Hematopoietic multipotent progenitor cell treated with erythropoietin and hydrocortisone succinate and interleukin-3 and kit ligand, for 4 days (in vitro differentiated cells): ENCODE measurements at regions not wholly inside any gene's neighbourhood (a gene's known extent, or its start where the extent isn't known, plus 50 kb on each side); places are given as distances from the start of the nearest gene placed in this dataset.
"Not testable (repeated sequence)": the region's sequence is repeated elsewhere in the genome, so short reads cannot be mapped to it uniquely, and the experiment has no call there.

Experiments
- DNase-seq: peaks from one replicate; pipeline ENCODE4 v3.0.0-alpha.2; 2015

DNA sequence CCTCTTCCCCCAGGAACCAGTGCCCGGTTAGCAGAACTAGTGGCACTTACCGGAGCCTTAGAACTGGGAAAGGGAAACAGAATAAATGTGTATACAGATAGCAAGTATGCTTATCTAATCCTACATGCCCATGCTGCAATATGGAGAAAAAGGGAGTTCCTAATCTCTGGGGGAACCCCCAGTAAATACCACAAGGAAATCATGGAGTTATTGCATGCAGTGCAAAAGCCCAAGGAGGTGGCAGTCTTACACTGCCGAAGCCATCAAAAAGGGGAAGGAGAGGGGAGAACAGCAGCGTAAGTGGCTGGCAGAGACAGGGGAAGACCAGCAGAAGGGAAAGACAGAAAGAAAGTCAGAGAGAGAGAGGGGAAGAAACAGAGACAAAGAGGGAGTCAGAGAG is 556.7 kb upstream of the SPRY2 start:
- DNase-seq = peak; percentile 60

- no peak for DNase-seq
Measured at GRCh38 chr13:80894917-80895316, 554.0 kb upstream of the SPRY2 start.

GRCh38 chr13:80889829-80890228 is 548.9 kb upstream of the SPRY2 start:
- no peak for DNase-seq

DNA sequence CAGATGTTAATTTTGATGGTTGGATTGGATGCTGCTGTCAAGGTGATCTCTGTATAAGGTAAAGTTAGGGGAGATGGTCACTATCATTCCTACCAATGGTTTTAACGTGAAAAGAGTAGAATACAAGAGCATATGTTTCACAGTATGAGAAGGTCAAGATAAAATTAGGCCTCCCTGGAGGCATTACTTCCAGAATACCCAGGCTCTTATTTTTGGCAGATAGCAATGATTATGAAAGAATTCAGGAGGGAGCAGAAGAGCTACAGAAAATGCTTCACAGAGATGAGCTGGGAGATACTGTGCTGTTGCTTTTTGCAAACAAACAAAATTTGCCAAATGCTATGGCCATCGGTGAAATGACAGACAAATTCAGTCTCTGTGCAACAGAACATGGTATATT is 547.5 kb upstream of the SPRY2 start:
- DNase-seq = no peak

DNA sequence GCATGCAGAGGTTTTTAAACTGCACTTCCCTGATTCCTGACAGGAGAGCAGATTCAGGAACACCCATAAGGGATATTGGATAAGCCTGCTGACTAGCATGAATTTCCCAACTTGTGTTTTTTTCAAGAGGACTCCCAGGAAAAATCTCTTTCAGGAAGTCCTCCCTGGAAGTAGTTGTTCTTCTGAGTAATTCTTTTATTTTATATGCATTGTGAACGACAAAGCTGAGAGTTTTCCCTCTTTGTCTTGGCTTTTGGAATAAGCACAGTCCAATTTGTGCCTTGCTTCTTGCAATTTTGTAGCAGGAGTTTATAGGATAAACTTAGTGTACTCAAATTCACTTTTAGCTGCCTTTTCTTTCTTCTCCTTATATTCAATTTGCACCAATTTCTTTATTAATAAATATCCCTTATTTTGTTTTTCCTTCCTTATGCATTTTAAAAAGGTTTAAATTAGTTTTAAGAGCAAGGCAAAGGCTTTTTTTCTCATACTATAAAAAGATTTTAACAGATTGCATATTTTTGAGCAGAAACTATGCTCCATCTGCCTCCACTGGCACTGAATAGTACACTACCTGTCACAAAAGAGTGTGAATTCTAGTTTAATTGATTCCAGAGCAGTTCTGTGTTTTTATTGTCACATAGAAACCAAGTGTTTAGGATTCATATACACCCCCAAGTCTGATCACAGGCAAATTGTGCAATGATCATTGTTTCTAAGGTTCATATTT is 543.3 kb upstream of the SPRY2 start:
- no peak for DNase-seq

GRCh38 chr13:80883545-80883944 is 542.6 kb upstream of the SPRY2 start:
- DNase-seq = no peak

GRCh38 chr13:80881942-80882445 is 541.1 kb upstream of the SPRY2 start:
- DNase-seq = no peak

GRCh38 chr13:80881495-80881894 is 540.6 kb upstream of the SPRY2 start:
- no peak for DNase-seq

DNA sequence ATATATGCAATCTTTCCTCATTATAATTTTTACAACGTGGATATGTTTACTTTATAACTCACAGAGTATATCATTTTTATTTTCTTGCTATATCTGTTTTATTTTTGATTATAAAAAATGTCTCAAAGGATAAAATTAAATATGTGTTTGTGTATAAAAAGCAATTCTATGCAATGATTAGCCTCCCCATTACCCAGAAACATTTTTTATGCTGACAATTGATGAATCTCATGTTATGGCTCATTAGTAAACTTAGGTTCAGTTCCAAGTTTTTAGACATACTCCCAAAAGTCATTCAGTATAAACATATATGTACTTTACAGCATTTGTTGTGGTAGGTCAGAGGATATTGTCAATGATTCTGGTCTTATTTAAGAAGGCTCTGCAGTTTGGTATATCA is 540.1 kb upstream of the SPRY2 start:
- DNase-seq = no peak

DNA sequence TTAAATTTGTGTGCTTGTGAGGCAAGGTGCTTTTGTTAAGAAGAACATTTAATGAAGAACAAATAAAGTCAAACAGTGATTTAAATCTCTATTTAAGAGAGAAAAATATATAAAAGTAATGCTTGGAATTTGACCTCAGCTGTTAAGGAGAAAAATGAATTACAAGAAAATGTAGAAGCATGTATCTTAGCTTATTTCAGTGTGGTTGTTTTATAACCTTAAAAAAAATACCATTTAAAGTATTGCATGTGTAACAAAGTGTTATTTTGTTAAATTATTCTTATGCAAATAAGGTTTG is 537.0 kb upstream of the SPRY2 start:
- DNase-seq = no peak

- no peak for DNase-seq
Measured at GRCh38 chr13:80877209-80877943, 536.5 kb upstream of the SPRY2 start.

DNA sequence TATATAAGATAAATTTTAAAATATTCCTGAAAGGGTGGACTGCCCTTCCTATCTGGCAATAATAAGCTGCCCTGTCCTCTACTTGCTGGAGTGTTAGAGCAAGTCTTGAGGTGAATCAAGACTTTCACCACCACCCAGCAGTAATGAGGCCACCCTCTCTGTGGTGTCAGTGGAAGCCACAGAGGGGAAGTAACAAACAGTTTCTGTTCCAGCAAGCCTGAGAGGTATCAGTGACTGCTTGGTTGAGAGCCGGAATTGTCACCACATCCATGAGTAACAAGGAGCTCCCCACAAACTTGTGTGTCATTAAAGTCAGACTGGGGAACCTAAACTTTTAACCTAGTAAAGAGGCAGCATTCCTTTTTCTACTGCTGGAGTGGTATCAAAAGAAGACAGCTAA is 532.7 kb upstream of the SPRY2 start:
- DNase-seq = peak; percentile 81

DNA sequence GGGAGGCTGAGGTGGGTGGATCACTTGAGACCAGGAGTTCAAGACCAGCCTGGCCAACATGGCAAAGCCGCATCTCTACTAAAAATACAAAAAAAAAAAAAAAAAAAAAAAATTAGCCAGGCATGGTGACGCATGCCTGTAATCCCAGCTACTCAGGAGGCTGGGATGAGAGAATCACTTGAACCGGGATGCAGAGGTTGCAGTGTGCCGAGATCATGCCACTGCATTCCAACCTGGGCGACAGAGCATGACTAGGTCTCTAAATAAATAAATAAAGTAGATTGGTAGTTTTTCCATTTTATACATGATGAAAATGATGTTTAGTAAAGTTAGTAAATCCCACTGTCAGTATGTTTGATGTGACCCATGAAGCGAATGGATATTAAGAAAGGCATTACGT is 531.0 kb upstream of the SPRY2 start:
- not testable (repeated sequence) for DNase-seq

DNA sequence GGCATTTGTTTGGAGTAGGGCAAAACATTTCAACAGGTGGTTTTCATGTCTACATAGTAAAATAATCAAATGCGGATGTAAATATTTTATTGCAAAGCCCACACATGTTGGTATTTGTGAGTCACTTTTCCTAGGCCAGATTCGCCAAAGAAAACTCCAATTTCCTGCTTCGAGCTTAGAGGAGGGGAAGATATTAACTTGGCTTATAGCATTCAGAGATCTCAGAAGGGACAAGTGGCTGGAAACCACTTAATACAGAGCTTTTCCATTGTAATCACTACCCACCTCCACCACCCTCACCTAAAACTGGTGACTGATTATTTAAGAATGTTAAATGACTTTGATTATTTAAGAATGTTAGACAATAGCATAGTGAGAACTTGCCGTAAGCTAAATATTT is 530.6 kb upstream of the SPRY2 start:
- no peak for DNase-seq

DNA sequence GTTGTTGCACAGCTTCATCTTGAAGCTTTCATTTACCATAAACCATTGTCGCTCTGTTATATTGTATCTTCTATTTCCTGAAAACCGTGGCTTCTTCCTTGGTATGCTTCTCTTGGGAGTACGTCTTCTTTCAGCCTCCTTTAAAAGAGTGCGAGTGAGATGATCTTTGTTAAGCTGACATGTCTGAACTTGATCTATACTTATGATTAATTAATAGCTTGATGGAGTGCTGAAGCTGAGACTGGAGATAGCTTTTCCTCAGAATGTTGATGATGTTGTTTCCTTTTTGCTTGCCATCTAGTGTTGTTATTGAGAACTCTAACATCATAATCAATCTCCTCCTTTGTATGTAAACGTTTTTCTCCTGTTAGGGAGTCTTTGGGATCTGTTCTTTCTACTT is 529.3 kb upstream of the SPRY2 start:
- no peak for DNase-seq

GRCh38 chr13:80866921-80867320 is 526.0 kb upstream of the SPRY2 start:
- DNase-seq = no peak

DNA sequence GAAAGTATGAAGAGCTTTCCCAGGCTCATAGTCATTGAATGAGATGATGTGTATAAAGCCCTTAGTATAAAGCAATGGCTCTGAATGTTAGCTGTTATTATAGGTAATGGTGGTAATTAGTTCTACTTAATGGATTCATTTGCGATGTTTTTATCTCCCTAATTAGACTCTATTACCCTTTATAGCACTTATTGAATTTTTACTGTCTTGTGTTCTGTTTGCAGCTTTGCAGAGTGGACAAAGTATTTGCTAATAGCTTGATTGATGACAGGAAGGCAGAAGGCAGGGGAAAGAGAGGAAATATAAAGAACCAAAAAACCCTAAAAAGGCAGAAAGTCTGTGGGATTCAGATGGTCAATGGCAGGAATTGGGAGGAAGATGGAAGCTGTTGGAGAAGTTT is 524.4 kb upstream of the SPRY2 start:
- no peak for DNase-seq

DNA sequence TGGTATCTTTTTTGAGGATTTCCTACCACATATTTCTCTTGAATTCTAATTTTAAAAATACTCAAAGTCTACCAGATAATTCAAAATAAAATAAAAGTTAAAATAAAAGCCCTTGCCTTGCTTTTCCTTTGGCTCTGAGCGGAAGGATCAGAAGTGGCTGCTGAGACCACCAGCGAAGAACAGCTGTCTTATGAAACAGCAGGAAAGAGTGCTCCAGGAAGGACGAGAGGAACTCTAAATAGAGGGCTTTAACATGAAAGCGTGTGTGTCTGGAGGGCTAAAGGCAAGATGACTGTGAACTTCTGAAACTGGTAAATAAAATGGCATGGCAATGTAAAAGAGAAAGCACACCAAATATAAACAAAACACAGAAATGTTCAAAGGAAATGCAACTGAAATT is 521.5 kb upstream of the SPRY2 start:
- no peak for DNase-seq

DNA sequence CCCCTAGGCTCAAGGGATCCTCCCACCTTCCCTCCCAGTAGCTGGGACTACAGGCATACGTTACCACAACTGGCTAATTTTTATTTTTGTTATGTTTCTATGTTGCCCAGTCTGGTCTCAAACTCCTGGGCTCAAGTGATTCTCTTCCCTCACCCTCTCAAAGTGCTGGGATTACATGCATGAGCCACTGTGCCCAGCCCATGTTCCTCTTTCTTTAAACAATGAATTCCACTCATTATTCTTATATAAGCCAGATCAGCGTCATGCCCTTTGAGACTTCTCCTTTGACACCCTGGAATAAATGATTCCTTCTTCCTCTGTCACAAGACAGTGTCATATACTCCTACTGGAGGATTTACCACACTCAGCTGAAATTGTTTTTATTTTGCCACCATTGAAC is 519.9 kb upstream of the SPRY2 start:
- no peak for DNase-seq

GRCh38 chr13:80858131-80858530 is 517.2 kb upstream of the SPRY2 start:
- no peak for DNase-seq

DNA sequence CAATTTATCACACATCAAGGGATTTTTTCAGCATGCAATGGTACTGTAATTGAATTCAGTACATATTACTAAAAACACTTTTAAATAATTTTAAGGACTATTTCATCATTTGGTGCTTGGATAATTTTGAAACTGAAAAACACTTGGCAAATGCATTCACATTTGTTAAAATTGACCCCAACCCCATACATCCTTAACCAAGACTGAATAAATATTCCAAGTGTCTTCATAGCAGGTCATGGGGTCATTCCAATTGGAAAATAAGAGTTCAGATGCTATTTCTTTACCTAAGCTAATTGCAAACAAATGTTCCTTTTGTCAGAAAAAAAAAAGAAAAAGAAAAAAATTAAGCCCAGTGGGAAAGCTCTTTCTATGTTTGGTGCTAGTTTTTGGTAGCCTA is 516.4 kb upstream of the SPRY2 start:
- no peak for DNase-seq

DNA sequence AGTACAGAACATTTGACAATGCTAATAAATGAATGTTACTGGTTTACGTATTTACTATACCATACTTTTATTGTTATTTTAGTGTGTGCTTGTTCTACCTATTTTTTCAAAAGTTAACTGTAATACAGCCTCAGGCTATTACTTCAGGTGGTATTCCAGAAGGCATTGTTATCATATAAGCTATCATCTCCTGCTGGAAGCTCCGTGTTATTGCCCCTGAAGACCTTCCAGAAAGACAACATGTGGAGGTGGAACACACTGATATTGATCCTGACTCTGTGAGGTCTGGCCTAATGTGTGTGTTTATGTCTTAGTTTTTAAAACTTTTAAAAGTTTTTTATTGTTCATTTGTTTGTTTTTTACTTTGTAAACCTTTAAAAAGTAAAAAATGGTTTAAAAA is 509.8 kb upstream of the SPRY2 start:
- no peak for DNase-seq

DNA sequence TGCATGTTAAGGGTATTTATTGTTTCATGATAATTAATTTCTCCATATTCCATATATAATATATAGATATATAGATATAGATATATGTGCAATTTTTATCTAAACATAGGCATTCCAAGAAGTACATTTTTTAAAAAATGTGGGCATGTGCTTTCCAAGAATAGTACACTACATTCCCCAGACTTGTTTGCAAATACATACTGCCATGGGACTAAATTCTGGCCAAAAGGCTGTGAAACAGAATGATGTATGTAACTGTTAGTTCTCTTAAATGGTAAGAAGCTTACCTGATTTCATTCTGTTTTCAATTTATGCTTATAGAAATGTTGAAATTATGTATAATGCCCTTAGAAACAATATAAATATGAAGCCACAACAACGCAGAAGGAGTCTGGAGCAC is 503.2 kb upstream of the SPRY2 start:
- DNase-seq = no peak

GRCh38 chr13:80841414-80841813 is 500.5 kb upstream of the SPRY2 start:
- DNase-seq = no peak
